ENCODE measurements at regions not wholly inside any gene's neighbourhood (a gene's known extent, or its start where the extent isn't known, plus 50 kb on each side); places are given as distances from the start of the nearest gene placed in this dataset.

DNA sequence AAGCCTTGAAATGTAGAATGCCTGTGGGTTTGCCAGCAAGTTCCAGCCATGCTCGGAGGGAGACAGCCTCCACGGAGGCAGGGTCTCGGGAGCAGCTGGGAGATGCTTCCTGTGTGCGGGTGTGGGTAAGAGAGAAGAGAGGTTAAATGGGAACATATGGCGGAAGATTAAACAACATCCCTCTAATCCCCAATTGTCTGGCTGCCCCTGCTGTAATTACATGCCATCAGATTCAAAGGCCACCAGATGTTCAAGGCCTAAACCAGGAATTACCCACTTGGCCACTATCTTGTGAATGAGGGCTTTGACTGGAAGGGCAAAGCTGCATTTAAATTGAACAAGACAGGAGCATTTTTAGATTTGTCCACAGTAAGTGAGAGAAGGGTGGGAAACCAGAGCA, 81.4 kb upstream of the BACE2 start:
- DNase-seq, result no peak

GRCh38 chr21:41090981-41091380, 77.0 kb upstream of the BACE2 start:
- DNase-seq, result no peak

GRCh38 chr21:41091616-41092015, 76.3 kb upstream of the BACE2 start:
- no peak for DNase-seq

- DNase-seq, result no peak
These were observed 75.6 kb upstream of the BACE2 start for GRCh38 chr21:41092312-41092711.

- no peak for DNase-seq
These were observed 72.0 kb upstream of the BACE2 start for GRCh38 chr21:41095983-41096382.

- DNase-seq, result no peak
These were observed 69.9 kb upstream of the BACE2 start for GRCh38 chr21:41098076-41098475.

DNA sequence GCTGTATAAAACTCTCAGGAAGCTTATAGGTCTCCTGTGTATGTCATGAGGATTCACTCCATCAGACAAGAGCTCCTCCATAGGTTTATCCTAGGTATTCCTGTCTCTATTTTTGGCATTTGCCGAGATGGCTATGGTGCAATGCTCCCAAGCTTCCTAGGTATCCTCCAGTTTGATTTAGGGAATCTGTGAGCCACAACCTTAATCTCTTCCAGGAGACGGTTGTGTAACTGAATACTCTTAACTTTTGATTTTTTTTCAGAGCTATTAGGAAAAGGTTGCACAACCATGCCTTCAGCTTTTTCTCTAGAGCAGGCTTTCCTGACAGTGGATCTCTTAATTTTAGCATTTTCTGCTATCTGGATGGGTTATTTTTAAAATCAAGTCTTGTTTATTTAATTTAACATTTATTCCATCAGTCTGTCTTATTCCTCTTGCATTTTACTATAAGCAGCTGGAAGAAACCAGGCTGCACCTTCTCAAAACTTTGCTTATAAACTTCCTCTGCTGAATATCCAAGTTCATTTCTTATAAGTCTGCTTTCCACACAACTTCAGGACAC, 69.4 kb upstream of the BACE2 start:
- DNase-seq, result no peak

DNA sequence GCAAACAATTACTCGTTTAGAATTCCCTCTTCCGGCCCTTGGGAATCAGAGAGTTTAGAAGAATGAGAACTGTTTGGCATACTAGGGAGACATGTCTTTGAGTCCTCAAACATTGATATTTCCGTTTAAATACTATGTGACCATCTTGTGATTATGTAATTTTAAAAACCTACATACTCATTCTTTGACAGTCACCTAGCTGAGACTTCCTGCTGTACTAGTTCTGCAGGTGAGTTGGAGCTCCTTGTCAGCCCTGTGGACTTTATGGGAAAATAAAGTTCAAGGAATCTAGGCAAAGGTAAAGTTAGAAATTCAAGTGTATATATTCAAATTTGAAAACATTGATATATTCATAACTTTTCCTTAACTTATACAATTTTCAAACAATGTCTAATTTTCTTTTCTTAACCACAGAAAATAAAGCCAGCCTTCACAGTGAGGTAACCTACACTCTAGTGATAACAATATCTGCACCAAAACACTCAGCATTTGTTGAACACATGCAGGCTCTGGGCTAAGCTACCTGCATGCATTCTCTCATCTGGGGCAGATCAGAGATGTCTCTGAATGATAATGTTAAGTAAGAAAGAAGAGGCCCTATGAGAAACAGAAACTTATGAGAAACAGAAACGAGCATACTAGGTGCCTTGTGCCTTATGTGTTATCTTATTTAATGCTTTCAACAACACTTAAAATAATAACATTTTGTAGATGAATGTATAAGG, 67.0 kb upstream of the BACE2 start:
- DNase-seq, result no peak

DNA sequence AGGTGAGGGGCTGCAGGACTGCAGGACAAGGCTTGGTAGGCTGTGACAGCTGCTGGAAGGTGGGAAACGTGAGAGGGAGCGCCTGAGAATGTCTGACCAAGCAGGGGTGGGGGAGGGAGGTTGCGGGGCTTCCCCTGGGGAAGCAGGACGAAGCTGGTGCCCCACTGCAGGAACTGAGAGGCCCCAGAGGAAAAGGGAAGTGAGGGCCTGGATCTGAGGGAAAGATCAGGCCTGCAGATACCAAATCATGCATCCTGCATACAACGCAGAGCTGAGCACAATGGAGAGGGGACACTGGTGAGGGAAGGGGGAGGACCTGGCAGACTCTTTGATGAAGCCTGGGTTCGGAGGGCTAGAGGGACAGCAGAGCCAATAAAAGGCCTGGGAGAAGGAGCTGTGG, 65.7 kb upstream of the BACE2 start:
- DNase-seq, result no peak

DNA sequence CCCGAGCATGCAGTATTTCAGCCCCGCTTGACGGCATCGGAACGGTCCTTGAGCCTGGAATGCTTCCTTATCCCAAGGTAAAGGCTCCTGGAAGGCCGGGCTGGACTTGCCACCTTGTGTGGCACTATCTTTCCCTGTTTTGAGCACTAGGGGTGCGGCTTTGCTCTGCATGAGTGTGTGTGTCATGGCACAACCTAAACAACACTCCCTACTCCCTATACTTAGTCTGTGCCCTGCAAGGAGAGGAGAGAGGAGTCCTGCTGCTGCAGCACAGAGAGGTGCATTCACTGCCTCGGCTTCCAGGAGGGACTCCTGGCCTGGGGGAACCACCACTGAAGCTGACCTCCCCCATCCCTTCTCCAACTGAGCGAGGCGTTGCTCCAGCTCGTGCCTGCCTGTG, 60.4 kb upstream of the BACE2 start:
- no peak for DNase-seq

DNA sequence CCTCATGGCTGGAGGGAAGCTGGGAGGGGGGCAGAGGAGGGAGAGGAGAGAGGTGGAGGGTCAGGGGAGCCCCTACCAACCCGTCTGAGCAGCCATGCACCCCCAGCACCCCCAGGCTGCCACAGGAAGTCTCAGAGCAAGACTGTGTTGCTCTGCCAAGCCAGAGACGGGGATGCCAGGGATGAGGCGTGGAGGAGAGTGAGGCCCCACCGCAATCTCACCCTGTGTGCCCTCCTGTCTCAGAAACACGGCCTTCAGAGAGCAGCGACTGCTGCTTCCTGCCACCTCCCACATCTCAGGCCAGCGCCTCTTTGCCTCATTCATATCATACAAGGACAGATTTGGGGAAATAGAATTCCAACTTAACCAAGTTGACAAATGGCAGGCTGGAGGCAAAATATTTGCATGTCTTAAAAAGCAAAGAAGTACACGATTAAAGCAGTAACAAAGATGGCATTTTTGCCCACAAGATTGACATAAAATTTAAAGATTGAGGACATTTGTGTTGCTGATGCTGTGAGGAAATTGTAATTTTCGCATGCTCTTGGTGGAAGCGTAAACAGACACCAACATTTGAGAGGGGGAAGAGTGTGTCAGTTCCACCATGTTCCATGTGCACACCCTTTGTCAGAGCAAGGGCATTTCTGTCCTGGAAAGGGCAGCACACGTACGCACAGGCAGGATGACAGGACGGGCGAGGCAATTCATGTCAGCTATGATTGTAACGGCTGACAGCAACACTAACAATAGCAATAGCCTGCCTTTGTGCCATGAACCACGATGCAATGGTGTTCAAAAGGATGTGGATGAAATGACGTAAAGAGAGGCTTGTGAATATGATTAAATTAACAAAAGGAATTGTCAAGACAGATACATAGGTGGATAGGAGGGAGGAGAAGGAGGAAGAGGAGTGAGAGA, 59.0 kb upstream of the BACE2 start:
- DNase-seq, result no peak

DNA sequence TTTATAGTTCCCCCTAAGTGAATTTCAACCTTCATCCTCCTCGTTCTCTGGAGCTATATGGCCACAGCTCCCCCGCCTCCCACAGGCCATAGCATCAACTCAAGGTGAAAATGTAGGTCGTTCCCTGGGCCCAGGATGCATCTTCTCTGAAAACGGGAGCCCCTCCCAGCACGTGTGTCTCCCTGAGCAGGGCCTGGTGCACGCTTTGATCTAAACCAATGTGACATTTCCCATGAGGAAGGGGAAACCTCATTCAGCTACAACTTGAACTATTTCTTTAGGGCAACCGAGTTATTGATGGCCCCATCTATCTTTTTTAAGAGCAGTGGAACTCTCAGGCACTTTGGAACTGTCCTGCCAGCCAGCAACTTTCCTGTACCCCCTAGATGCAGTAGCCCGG, 57.8 kb upstream of the BACE2 start:
- no peak for DNase-seq

GRCh38 chr21:41110664-41111063, 57.3 kb upstream of the BACE2 start:
- no peak for DNase-seq

DNA sequence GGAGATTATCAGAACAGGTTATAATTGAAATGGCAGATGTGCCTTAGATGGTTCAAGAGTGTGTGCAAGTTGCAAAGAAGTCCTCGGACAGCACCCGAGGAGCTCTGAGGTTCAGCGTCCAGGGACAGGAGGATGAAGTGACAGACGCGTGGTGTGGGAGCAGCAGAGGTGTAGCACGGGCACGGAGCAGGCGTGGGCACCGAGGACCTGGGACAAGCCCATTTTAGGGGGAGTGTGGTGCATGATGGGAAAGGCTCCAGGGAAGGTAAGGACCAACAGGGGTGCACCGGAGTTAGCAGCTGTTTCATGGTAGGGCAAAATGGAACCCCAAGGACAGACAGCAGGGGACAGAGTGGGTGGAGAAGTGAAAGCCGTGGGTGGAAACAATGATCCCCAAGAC, 56.3 kb upstream of the BACE2 start:
- no peak for DNase-seq

GRCh38 chr21:41112740-41113692, 54.9 kb upstream of the BACE2 start:
- DNase-seq, result no peak

DNA sequence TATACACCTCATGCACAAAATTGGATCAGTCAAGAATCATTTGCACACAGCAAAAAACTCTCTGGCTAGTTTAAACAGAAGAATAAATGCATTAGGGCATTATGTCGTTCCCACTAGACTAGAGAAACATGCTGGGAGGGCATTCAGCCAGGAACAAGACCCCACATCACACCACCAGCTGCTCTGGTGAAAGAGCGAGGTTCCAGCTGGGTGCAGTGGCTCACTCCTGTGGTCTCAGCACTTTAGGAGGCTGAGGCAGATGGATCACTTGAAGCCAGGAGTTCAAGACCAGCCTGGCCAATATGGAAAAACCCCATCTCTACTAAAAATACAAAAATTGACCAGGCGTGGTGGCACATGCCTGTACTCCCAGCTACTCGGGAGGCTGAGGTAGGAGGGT, 52.1 kb upstream of the BACE2 start:
- DNase-seq, result no peak

Data from stimulated activated CD4-positive, alpha-beta T cell treated with anti-CD3 and anti-CD28 coated beads, Interleukin-2, amount 100 ng/mL, for 24 hours (primary cell).